Smooth muscle cell (in vitro differentiated cells): ENCODE measurements at regions not wholly inside any gene's neighbourhood (a gene's known extent, or its start where the extent isn't known, plus 50 kb on each side); places are given as distances from the start of the nearest gene placed in this dataset.

Experiments
- DNase-seq: peaks from one replicate; lab custom pipeline; 2025; ENCODE audit not compliant: unreplicated experiment; lab: John Stamatoyannopoulos, UW
- H2AFZ ChIP-seq: fragments of 200-600 bp; sonication (generic); 2 replicates; pipeline ENCODE4 v1.6.0; 2016; ENCODE audit warnings: antibody characterized with exemption, low read depth, mild to moderate bottlenecking
- H3F3A ChIP-seq: fragments of 200-600 bp; sonication (generic); 2 replicates; pipeline ENCODE4 v1.6.0; 2017; ENCODE audit warnings: antibody characterized with exemption, low read depth
- H3K27ac ChIP-seq: fragments of 200-600 bp; sonication (generic); 2 replicates; pipeline ENCODE4 v1.5.1; 2016; ENCODE audit warnings: low read depth, mild to moderate bottlenecking
- H3K27me3 ChIP-seq: fragments of 200-600 bp; sonication (generic); 2 replicates; pipeline ENCODE4 v1.6.1; 2016; ENCODE audit warnings: low read depth, mild to moderate bottlenecking
- H3K36me3 ChIP-seq: fragments of 200-600 bp; sonication (generic); 2 replicates; pipeline ENCODE4 v1.5.1; 2016; ENCODE audit warnings: low read depth
- H3K4me1 ChIP-seq: fragments of 200-600 bp; sonication (generic); 2 replicates; pipeline ENCODE4 v1.5.1; 2016; ENCODE audit warnings: low read depth
- H3K4me2 ChIP-seq: fragments of 200-600 bp; sonication (generic); 2 replicates; pipeline ENCODE4 v1.6.0; 2016; ENCODE audit warnings: mild to moderate bottlenecking
- H3K4me3 ChIP-seq: fragments of 200-600 bp; sonication (generic); 2 replicates; pipeline ENCODE4 v1.5.1; 2016; ENCODE audit warnings: mild to moderate bottlenecking
- H3K79me2 ChIP-seq: fragments of 200-600 bp; sonication (generic); 2 replicates; pipeline ENCODE4 v1.6.0; 2016; ENCODE audit warnings: low read depth, mild to moderate bottlenecking
- H3K9ac ChIP-seq: fragments of 200-600 bp; sonication (generic); 2 replicates; pipeline ENCODE4 v1.6.0; 2016; ENCODE audit warnings: low read depth
- H3K9me3 ChIP-seq: fragments of 200-600 bp; sonication (generic); replicated peaks from 2 replicates; pipeline ENCODE4 v1.5.1; 2016; ENCODE audit warnings: low read depth
- H4K20me1 ChIP-seq: fragments of 200-600 bp; sonication (generic); 2 replicates; pipeline ENCODE4 v1.6.0; 2016; ENCODE audit warnings: low read depth
- CTCF ChIP-seq: fragments of 200-600 bp; sonication (generic); IDR thresholded peaks from 2 replicates; pipeline ENCODE4 v1.5.1; 2017; ENCODE audit warnings: borderline replicate concordance, mild to moderate bottlenecking, antibody characterized with exemption; ENCODE audit not compliant: insufficient read depth, poor library complexity, severe bottlenecking
- WGBS: methylation state at CpG from one replicate; pipeline ENCODE4 v1.1.7; 2016; ENCODE audit warnings: low lambda C conversion rate; 5-methylcytosine and 5-hydroxymethylcytosine counted together

GRCh38 chr2:180319586-180320405, 312.7 kb upstream of the CWC22 start:
- no peak overlapping the region for H2AFZ ChIP-seq
- no peak for DNase-seq
- TF ChIP-seq CTCF: no peak
- H3F3A ChIP-seq: no peaks in the 10 kb centered on the region
- H3K36me3 ChIP-seq: no peaks in the 10 kb centered on the region
- no peak overlapping the region for H3K4me3 ChIP-seq
- no peaks in the 10 kb centered on the region for H3K27me3 ChIP-seq
- H3K79me2 ChIP-seq: no peaks in the 10 kb centered on the region
- peaks cover 2% of the 10 kb centered on the region for H3K9me3 ChIP-seq
- H3K4me2 ChIP-seq: no peak overlapping the region
- H3K9ac ChIP-seq: no peak overlapping the region
- no peaks in the 10 kb centered on the region for H3K4me1 ChIP-seq
- H4K20me1 ChIP-seq: no peaks in the 10 kb centered on the region
- H3K27ac ChIP-seq: no peak overlapping the region

GRCh38 chr2:180314086-180314485, 307.0 kb upstream of the CWC22 start:
- Histone ChIP-seq H3K4me2 (no peak overlapping the region), H3F3A (no peaks in the 10 kb centered on the region), H2AFZ (no peak overlapping the region), H3K4me3 (no peak overlapping the region), H3K9ac (no peak overlapping the region), H3K4me1 (no peaks in the 10 kb centered on the region), H3K79me2 (no peaks in the 10 kb centered on the region), H3K36me3 (no peaks in the 10 kb centered on the region), H3K27ac (no peak overlapping the region), H4K20me1 (no peaks in the 10 kb centered on the region), H3K9me3 (peaks cover 2% of the 10 kb centered on the region), H3K27me3 (no peaks in the 10 kb centered on the region)
- DNase-seq: no peak
- TF ChIP-seq CTCF: no peak
- WGBS: 37% methylated on average over 2 of the region's 2 CpGs

- Histone ChIP-seq H2AFZ (no peak overlapping the region), H3K4me2 (no peak overlapping the region), H3F3A (no peaks in the 10 kb centered on the region), H4K20me1 (no peaks in the 10 kb centered on the region), H3K9ac (no peak overlapping the region), H3K27me3 (no peaks in the 10 kb centered on the region), H3K79me2 (no peaks in the 10 kb centered on the region), H3K9me3 (peaks cover 2% of the 10 kb centered on the region), H3K27ac (no peak overlapping the region), H3K36me3 (no peaks in the 10 kb centered on the region), H3K4me3 (no peak overlapping the region), H3K4me1 (no peaks in the 10 kb centered on the region)
- no peak for DNase-seq
- TF ChIP-seq CTCF: no peak
These were observed 305.4 kb upstream of the CWC22 start for GRCh38 chr2:180312542-180312941.

GRCh38 chr2:180307096-180307495, 300.0 kb upstream of the CWC22 start:
- no peak overlapping the region for H2AFZ ChIP-seq
- no peak overlapping the region for H3K4me2 ChIP-seq
- no peaks in the 10 kb centered on the region for H3K4me1 ChIP-seq
- no peaks in the 10 kb centered on the region for H3K36me3 ChIP-seq
- H3K27me3 ChIP-seq: no peaks in the 10 kb centered on the region
- DNase-seq: no peak
- H3K9me3 ChIP-seq: no peaks in the 10 kb centered on the region
- H3K9ac ChIP-seq: no peak overlapping the region
- no peaks in the 10 kb centered on the region for H4K20me1 ChIP-seq
- no peaks in the 10 kb centered on the region for H3F3A ChIP-seq
- no peak for TF ChIP-seq CTCF
- 89% methylated on average over 1 of the region's 1 CpG for WGBS
- no peak overlapping the region for H3K27ac ChIP-seq
- H3K79me2 ChIP-seq: no peaks in the 10 kb centered on the region
- H3K4me3 ChIP-seq: no peak overlapping the region
